ENCODE measurements at regions not wholly inside any gene's neighbourhood (a gene's known extent, or its start where the extent isn't known, plus 50 kb on each side); places are given as distances from the start of the nearest gene placed in this dataset.

GRCh38 chr3:157922614-157923013, 183.6 kb downstream of the SHOX2 start:
- TF ChIP-seq, protein P1, sequence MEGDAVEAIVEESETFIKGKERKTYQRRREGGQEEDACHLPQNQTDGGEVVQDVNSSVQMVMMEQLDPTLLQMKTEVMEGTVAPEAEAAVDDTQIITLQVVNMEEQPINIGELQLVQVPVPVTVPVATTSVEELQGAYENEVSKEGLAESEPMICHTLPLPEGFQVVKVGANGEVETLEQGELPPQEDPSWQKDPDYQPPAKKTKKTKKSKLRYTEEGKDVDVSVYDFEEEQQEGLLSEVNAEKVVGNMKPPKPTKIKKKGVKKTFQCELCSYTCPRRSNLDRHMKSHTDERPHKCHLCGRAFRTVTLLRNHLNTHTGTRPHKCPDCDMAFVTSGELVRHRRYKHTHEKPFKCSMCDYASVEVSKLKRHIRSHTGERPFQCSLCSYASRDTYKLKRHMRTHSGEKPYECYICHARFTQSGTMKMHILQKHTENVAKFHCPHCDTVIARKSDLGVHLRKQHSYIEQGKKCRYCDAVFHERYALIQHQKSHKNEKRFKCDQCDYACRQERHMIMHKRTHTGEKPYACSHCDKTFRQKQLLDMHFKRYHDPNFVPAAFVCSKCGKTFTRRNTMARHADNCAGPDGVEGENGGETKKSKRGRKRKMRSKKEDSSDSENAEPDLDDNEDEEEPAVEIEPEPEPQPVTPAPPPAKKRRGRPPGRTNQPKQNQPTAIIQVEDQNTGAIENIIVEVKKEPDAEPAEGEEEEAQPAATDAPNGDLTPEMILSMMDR (IDR thresholded peaks at IDR 0.05; ENCODE audit: low read depth, low read length, poor library complexity, severe bottlenecking), result no peak
- TF ChIP-seq EZH2phosphoT487 (IDR thresholded peaks at IDR 0.05; ENCODE audit: borderline replicate concordance, low read length), result no peak
